Body of pancreas (tissue), 4 donors: ENCODE measurements at regions not wholly inside any gene's neighbourhood (a gene's known extent, or its start where the extent isn't known, plus 50 kb on each side); places are given as distances from the start of the nearest gene placed in this dataset.

Experiments used
- POLR2A ChIP-seq, 3 donors: fragments of 450-650 bp; IDR thresholded peaks; one replicate each; pipeline ENCODE4 v1.6.1; 2016; ENCODE audit warnings: antibody characterized with exemption in 3 of 3, mild to moderate bottlenecking in 2 of 3
- TF ChIP-seq, protein P1 (sequence below), 7 experiments: fragments of 450-650 bp in 4 of 7; fragments of 200-600 bp in 3 of 7; sonication (generic) in 3 of 7; IDR thresholded peaks; one replicate each; pipeline ENCODE4 v1.5.1; 2016 to 2019; ENCODE audit warnings: antibody characterized with exemption in 7 of 7

DNA sequence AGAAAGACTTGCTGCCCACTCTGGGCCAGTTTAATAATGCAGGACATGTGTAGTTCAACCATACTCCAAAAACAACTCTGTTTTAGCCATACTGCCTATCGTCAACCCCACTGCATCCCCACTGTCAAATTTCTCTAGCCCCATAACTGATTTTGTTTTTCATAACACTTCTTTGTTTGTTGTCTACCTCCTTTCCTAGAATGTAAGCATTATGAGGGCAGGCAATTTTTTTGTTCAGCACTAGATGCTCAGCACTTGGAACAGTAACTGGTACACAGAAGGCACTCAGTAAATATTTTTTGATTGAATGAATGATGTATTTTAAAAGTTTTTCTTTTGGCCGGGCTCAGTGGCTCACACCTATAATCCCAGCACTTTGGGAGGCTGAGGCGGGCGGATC, 183.8 kb upstream of the MKLN1 start:
- TF ChIP-seq, protein P1, sequence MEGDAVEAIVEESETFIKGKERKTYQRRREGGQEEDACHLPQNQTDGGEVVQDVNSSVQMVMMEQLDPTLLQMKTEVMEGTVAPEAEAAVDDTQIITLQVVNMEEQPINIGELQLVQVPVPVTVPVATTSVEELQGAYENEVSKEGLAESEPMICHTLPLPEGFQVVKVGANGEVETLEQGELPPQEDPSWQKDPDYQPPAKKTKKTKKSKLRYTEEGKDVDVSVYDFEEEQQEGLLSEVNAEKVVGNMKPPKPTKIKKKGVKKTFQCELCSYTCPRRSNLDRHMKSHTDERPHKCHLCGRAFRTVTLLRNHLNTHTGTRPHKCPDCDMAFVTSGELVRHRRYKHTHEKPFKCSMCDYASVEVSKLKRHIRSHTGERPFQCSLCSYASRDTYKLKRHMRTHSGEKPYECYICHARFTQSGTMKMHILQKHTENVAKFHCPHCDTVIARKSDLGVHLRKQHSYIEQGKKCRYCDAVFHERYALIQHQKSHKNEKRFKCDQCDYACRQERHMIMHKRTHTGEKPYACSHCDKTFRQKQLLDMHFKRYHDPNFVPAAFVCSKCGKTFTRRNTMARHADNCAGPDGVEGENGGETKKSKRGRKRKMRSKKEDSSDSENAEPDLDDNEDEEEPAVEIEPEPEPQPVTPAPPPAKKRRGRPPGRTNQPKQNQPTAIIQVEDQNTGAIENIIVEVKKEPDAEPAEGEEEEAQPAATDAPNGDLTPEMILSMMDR (IDR thresholded peaks at IDR 0.05) = no peak
- no peak for TF ChIP-seq POLR2A (IDR thresholded peaks at IDR 0.05)
